GM19035 (cell line): ENCODE measurements at regions not wholly inside any gene's neighbourhood (a gene's known extent, or its start where the extent isn't known, plus 50 kb on each side); places are given as distances from the start of the nearest gene placed in this dataset.
"Not testable (repeated sequence)": the region's sequence is repeated elsewhere in the genome, so short reads cannot be mapped to it uniquely, and the experiment has no call there.

ENCODE experiments used
- ATAC-seq: cut with Tn5 transposase; IDR thresholded peaks from one replicate; pipeline ENCODE4 v1.9.1; 2021; ENCODE audit not compliant: unreplicated experiment

DNA sequence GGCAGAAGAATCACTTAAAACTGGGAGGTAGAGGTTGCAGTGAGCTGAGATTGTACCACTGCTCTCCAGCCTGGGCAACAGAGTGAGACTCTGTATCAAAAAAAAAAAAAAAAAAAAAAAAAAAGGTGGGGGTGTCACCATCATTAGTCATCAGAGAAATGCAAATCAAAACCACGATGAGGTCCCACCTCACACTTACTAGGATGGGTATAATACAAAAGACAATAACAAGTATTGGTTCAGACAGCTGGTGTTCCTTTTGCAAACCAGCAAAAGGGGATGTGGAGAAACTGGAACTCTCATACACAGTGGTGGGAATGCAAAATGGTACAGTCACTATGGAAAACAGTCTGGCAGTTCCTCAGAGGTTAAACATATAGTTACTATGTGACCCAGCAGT lies 78.7 kb upstream of the TSC22D2 start:
- no peak for ATAC-seq

DNA sequence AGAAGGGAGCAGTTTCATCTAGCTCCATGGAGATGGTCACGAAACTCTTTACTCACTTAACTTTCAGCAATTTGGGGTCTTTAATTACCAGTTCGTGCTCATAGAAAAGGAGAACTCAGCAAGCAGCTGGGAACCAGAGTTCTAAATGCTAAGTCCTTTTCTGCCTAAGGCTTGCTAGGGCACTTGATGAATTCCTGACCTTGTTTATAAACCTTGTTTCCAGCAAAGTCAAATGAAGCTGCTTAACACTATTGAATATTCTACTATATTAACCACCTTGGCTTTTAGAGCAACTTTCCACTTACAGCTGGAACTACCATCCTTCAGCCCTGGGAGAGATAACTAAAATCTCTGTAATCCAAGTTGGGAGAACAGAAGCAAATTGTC lies 79.5 kb upstream of the TSC22D2 start:
- ATAC-seq = no peak

DNA sequence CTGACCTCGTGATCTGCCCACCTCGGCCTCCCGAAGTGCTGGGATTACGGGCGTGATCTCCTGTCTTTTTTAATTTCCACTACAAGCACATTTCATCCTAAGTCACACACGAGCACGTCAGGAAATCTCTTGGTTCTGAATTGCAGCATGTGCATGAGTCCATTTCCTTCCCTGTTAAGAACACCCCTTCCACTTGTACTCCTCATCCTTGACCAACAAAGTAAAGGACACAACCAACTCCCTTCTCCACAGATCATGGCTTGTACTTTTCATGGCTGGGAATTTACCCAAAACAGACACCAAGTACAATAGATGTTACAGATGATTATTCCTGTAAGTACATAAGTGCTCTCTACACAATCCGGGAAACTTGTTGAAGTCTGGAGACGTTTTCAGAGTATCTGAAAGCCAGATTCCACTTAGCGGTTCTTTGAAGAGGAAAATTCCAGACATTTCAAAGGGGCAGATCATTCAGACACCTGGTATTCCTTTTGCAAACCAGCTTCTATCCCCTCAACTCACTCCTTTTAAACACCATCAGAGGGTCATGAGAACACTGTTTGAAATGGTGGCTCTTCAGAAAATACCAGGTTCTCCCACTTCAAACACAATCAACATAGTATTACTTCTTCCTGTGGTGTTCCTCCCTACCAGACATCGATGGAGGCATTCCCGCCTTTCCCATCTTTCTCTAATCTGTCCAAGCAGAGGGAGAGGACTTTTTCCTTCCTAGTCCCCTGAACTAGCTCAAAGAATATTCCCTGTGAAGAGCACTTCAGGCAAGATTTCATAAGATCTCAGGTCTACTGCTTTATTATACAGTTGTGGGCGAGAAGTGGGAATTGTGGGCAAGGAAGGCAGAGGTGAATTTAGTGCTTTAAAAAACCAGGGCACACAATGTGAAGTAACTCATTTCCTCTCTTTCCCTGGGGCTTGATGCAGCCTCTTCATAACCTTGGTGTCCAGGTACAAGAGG lies 80.1 kb upstream of the TSC22D2 start:
- ATAC-seq = no peak

DNA sequence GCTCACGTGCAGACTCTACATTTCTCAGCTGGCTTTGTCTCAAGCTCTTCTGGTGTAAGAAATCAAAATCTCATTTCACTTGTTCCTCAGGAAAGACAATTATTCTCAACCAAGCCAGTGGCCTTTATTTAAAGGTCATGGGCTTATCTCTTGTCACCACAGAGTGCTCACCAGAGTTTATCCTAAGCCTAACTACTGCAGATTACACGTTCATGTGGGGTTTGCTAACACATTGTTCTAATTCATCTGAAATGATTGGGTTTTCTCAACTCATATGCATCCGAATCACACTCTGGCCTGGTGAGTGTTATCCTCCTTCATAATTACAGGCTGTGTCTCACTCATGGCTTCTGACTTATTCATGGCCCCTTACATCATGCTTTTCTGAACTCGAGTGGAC lies 83.3 kb upstream of the TSC22D2 start:
- ATAC-seq = no peak

DNA sequence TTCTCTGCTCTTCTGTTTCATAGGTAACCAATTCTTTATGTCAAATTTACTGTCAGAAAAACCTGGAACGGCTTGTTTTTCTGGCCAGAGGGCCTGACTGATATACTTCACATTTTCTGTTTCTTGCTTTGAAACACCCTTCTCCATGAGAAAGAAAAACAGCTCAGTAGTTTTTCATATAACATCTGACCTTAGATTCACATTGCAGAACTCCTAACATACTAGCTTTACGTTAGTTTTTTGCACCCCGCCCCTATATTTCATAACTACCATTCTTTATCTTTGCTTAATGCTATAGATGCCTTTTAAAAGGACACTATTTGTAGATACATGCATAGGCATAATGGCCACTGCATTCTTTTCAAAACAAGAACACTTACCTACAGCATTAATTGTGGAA lies 83.9 kb upstream of the TSC22D2 start:
- no peak for ATAC-seq

DNA sequence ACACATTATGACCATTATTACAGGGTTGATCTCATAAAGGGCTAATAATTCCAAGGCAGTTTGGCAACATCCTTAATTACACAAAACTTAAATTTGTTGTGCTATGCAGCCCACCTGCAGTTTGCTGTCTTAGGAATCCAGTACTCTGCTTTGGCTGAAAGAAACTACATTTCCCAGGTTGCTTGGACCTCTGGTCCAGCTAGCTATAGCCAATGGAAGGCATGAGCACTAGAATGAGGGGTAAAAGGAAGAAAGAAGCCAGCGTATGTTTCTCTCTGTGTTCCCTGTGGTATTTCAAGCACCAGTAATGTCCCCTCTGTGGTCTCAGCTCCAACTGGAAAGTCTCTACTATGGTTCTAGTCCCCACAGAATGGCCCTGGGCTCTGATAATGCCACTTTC lies 84.3 kb upstream of the TSC22D2 start:
- ATAC-seq = no peak

DNA sequence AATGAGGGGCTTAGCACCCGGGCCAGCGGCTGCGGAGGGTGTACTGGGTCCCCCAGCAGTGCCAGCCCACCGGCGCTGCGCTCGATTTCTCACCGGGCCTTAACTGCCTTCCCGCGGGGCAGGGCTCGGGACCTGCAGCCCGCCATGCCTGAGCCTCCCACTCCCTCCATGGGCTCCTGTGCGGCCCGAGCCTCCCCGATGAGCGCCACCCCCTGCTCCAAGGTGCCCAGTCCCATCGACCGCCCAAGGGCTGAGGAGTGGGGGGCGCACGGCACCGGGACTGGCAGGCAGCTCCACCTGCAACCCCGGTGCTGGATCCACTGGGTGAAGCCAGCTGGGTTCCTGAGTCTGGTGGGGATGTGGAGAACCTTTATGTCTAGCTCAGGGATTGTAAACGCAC lies 85.0 kb upstream of the TSC22D2 start:
- ATAC-seq = not testable (repeated sequence)

DNA sequence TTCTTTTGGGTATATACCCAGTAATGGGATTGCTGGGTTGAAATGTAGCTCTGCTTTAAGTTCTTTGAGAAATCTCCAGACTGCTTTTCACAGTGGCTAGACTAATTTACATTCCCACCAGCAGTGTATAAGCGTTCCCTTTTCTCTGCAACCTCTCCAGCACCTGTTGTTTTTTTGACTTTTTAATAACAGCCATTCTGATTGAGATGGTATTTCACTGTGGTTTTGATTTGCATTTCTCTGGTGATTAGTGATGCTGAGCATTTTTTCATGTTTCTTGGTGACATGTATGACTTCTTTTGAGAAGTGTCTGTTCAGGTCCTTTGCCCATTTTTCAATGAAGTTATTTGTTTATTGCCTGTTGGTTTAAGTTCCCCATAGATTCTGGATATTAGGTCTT lies 87.1 kb upstream of the TSC22D2 start:
- ATAC-seq = not testable (repeated sequence)

DNA sequence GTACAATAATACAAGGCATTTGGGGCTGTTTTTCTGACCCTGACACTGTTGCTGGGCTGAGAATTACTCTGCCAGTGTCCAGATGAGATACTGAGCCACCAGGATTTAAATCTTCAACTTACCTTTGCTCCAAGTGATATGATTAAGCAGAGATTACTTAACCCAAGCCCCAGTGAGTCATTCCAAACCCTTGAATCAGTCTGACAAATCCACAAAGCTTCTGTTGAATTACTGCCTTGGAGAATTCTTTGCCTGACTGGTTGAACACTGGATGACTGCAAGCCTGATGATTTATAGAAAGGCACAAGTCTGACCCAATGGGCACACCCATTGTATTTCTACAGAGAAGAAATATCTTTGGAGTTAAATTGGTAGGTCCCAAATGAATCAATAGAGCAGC lies 88.2 kb upstream of the TSC22D2 start:
- no peak for ATAC-seq

DNA sequence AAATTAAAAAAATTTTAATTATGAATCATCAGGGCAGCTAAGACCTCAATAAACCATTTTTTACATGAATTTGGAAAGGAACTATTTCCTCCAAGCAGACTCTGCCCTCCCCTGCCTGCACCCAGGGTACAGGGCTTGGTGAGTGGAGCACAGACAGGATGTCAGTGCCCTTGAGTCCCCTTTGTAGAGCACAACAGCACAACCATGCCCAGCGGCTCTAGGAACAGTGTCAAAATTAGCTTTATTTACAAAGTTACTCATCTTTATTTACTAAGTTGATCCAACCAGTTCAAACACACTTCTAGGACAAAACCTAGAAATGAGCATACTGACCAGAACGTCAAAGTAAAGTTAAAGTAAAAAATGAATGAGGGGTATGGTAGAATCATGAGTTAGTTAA lies 90.6 kb upstream of the TSC22D2 start:
- no peak for ATAC-seq

DNA sequence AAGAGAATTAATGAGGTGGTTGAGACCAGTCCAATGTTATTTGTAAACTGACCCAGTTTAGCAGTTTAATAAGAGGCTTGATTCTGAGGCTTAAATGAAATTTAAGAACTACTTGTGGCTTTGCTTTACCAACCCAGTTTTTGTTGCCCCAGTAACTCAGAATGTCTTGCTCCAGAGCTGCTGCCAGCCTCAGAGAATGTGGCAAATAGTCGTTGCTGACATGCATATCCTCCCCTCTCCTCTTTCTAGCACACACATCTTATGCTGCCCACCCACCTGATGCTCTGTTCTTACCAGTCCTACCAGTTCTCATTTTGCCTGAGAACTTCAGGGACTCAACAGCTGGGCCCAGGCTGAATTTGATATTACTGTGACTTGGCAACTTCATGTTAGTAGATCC lies 92.4 kb upstream of the TSC22D2 start:
- ATAC-seq = no peak

DNA sequence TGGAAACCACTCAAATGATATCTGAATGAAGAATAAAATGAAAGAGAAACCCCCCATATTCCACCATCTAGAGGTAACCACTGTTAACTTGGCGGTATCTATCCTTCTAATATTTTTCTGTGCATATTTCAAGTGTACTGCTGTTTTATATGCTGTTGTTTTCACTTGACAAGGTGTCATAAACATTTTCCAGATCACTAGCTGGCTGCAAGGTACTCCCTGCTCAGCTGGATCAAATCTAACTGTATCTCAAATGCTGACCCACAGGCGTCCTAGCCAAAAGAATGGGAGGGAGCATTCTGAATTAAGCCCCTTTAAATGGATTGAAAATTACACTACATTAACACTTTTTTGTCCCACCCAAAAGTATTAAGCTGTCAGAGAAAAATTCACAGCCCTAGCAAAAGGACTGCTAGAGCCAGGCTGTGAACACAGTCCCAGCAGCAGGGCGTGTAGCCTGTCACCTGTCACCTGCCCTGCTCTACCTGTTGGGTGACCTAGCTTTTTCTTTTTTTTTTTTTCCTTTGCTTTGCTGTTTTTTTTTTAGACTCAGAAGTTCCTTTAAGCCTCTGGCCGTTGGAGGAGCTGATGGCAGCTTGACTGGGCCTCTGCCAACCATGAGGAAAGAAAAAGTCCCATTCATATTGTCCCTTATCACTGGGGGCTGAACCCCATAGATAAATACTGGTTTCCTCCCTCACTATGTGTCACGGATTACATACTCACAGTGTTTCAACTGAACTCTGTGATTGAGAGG lies 93.7 kb upstream of the TSC22D2 start:
- no peak for ATAC-seq

DNA sequence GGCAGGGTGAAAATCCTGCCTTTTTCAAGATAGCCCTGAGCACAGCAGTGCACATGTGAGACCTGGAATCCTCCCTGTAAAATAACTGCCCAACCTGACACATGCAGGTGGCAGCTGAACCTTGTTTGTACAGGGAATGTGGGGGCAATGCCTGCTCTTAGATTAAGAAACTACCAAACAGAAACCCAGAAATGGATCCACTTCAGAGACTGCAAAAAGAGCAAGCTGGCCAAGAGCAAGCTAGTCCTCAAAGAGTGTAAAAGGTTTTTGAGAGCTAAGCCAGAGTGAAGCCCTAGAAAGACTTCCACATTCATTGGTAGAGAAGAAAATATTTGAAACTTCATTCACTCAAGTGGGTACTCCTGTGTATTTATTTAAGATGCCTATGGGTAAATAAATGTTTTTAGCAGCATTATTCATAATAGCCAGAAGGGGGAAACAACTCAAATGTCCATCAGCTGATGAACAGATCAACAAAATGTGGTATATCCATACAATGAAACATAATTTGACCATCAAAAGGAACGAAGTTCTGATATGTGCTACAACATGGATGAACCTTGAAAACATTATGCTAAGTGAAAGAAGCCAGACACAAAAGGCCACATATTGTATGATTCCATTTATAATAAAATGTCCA lies 96.0 kb upstream of the TSC22D2 start:
- ATAC-seq = no peak

DNA sequence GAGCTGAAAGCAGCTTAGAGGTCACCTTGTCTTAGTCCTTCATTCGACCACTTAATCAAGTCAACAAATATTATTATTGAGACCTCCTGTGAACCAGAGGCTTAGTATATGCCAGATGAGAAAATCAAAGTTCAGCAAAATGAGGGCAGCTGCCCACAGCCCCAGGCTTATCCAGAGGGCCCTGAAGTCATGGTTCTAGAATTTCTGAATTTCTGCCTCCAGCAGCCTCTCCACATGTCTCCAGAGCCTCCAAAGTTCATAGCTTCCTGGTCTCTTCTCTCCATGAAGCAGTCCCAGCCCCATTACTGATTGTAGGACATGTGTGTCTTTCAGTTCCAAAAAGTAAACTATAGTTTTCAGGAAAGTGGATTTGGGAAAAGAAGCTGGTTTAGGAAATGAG lies 96.9 kb upstream of the TSC22D2 start:
- no peak for ATAC-seq

DNA sequence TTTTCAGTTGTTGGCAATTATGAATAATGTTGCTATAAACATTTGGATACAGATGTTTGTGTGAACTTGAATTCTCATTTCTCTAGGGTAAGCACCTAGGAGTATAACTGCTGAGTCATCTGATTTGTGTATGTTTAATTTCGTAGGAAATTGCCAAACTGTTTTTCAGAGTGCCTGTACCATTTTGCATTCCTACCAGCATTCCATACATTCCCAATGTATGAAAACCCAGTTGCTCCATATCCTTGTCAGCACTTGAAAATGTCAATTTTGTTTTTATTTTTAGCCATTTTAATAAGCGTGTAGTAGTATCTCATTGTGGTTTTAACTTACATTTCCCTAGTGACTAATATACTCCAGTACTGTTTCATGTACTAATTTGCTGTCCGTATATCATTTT lies 98.5 kb upstream of the TSC22D2 start:
- no peak for ATAC-seq

DNA sequence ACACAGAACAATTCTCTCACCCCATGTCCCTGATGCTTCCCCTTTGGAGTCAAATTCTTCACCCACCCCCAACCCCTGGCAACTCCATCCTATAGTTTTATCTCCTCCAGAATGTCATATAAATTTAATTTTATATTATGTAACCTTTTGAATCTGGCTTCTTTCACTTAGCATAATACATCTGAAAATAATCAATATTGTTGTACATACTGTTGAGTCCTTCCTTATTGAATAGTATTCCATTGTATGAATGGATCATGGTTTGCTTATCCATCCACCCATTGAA lies 98.9 kb upstream of the TSC22D2 start:
- no peak for ATAC-seq

DNA sequence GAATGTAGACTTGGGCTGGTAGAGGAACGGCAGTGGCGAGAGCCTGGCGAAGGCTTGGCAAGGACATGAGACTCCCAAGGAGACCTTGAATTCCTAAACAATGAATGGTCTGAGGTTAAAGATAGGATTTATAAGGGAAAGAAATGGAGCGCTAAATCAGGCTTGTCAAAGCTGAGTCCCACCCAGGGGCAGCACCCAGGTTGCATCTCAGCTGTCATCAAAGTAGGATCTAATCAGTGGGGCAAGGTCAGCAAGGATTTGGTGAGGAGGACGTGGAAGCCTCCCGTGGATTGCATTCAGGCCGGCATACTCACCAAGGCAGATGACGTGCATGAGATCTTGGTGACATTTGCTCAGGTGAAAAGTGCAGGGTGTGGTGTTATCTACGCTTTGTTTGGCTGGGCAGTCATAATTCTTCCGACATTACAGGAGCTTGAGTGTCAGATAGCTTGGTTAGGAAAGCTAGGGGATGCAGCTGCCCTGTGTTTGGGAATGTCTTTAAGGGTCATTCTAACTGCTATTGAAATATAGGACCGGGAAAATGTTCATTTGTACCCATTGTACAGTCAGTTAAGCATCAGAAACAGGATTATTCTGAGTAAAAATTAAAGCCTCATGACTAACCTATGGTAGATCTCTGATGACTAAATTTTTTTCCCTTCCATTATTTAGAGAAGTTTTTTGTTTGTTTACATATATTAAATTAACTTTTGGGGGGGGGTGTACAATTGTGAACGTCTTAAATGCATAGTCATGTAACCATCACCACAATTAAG lies 99.4 kb upstream of the TSC22D2 start:
- ATAC-seq = no peak

DNA sequence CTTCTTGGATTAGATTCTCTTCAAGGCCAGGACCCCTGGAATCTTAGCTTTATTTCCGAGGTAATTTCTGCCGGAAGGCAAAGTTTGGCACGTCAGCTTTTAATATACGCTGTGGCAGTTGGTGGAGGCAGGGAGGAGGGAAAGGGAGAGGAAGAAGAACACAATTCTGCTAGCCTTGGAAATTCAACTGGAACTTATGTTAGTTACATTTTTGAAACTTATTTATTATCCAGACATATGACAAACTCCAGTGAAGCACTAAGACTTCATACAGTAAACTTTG lies 100.1 kb upstream of the TSC22D2 start:
- ATAC-seq = no peak

DNA sequence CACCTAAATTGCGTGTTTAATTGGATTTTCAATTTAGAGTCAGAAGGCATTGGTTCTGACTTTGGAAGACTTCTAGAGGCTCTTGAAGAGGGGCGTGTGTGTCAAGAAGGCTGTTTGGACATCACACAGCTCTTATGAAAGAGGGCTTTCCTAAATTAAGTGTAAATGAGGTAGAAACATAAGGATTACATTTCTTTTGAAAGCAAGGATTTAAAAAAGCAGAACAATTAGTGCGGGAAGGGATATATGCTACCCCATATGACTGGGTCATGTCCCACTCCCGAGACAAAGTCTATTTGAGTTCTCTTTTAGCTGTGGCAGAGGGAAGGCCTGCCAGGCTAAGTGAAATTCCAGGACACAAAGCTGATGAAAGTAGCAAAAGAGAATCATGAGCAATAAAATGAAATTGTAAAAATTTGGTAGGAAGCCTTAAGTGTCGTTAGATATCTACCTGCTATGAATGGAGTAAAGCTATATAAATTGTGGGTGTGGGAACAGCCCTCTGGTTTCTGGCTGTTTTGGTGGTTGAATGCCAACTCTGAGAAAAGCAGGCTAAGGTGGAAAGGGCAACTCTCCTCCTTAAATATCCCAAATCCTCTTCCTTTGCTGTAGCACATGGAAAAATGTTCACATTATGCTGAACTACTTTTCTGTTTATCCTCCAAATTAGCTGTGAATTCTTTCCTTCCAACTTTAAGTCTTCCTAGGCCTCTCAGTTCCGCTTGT lies 100.6 kb upstream of the TSC22D2 start:
- ATAC-seq = no peak

DNA sequence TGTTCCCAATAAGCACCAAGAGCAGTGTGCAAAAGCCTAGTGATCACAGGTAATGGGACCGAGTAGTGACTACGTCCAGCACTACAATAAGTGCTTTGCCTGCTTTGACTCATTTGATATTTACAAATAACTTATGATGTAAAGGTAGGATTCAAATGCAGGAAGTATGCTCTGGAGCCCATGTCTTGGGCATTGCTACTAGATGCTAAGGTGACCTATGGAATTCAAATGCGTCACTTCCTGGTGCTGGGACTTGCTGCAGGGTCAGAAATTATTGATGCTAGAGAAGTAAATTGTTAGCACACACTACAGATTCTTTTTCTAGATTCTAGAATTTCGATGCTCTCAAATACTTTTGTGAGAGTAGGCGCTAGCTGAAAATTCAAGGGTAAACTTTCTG lies 101.2 kb upstream of the TSC22D2 start:
- no peak for ATAC-seq

DNA sequence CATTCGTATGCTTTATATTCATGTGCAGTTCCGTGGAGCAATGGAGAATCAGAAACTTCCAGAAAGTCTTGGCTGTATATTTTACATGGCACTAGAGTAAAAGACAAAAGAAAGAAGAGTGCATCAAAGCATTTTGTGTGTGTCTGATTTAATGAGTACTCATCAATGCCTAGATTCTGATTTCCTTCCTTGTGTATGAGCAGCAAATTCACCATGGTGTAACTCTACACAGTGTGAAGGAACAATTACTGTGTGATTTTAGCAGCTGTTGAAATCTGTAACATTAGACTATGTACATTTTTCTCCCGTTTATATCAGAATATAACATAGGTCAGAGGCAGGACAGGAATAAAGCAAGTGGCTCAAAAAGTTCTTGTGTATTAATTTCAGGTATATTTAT lies 102.0 kb upstream of the TSC22D2 start:
- no peak for ATAC-seq
